ENCODE measurements at regions not wholly inside any gene's neighbourhood (a gene's known extent, or its start where the extent isn't known, plus 50 kb on each side); places are given as distances from the start of the nearest gene placed in this dataset.

DNA sequence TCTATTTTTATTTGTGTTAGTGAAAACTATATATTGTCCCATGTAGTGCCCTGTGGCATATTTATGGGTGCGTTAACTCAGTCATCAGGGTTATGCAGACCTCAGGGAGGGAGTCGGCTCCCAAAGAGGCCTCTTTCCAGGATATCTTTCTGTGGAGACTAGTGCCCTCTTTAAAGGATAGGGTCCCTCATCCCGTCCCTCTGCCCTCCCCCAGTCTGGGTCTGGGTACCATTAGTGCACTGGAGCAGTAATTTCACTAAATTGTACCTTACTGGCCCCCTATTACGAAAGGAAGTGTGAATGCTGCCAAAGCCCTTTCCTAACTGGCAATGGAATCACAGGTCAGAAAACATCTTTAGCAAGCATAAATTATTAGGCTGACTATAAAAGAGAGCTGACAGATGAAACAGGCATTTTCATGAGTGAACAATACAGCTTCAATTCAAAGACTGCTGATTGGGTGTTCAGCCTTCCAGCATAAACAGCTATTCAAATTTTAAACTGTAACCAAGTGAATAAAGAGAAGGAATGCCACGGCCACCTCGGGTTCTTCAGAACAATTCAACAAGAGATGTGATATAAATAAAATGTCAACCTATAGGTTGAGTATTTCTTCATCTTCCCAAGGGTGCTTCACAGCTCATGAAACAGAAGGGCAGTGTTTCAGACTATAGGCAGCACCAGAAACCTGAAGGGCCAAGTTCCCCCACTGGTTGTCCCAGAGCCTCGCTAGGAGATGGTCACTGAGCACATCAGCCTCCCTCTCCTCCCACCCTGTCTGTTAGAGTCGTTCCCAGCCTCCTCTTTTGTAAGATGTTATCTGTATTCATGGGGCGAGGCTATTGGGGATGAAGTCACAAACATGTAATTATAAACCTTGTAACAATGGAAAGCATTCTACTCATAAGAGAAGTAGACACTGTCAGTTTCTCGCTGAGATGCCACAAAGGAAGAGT, 318.7 kb downstream of the TMEM161B start:
- no peak for DNase-seq (ENCODE audit: low read depth)

DNA sequence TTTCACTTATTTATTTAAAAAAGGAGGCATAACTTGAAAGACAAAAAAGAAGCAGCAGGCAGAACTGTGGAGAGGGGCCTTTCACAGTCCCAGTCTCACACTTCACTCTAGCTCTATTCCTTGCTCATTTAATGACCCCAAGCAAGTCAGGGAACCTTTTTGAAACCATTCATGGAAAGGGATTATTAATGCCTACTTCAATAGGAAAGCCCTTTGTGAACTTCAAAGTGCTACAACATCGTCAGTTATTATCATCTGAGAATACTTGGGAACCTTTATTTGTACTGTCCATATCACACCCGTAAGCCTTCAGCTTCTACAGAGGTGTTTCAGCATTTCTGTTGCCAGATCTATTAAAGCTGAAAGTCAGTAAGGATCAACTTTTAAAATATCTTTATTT, 320.2 kb downstream of the TMEM161B start:
- no peak for DNase-seq (ENCODE audit: low read depth)

DNA sequence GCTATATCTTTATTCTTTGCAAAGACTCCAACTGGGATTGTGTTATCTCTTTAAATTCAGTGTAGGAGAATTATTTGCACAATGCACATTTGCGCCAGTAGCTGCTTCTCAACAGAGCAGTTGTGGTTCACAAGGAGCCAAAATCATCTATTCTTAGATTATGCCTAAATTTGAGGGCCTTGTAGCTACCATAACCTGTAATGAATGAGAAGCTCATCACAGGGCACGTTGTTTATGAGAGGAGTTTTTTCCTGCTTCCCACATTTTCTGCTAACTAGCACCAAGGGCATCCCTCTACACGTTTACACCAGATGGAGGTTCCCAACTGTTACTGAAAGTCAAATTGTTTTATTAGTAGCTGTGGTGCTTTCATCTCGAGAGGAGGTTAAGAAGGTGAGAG, 322.4 kb downstream of the TMEM161B start:
- no peak for DNase-seq (ENCODE audit: low read depth)

DNA sequence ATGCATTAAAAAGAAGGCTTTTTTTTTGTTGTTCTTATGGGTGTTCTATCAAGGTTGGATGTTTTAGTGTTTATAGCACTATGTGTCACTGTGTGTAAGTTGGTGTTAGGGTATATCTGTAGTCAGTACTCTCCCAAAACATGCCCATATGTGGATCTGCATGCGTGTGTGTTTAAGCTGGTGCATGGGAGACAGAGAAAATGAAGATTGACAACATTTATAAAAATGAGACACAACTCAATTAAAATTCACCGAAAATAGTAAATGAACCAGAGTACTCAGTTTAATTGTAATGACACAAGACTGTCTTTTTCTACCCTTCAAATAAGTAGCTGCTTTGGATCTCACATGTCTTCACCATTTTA, 323.4 kb downstream of the TMEM161B start:
- DNase-seq (ENCODE audit: low read depth), result no peak

DNA sequence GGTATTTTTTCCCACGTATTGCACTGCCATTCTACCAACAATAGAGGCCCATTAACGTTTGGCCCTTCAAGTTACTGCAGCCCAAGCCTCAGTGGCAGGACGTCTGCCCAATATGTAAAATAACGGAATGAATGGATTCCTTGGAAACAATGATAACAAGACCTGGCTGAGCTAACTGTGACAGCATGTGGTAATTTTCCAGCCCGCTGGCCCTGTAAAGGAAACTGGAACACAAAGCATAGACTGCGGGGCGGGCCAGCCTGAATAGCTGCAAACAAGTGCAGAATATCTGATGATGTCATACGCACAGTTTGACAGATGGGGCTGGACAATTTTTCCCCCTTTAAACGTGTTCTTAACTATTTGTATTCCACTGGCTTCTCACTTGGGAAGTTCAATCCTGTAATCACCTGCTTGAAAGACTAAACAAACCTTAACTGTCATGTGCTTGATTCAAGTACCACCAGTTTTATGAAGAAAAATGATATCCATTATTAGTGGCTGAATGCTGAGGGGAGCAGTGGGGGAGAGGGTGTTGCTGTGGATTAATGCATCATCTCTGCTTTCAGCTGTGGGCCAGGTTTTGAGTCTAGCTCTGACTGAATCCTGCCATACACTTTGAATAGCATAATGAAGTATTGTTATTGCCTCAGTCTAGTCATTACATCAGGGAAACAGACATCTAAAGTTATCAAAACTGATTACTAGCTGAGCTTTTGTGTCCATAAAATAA, 323.9 kb downstream of the TMEM161B start:
- no peak for DNase-seq (ENCODE audit: low read depth)

DNA sequence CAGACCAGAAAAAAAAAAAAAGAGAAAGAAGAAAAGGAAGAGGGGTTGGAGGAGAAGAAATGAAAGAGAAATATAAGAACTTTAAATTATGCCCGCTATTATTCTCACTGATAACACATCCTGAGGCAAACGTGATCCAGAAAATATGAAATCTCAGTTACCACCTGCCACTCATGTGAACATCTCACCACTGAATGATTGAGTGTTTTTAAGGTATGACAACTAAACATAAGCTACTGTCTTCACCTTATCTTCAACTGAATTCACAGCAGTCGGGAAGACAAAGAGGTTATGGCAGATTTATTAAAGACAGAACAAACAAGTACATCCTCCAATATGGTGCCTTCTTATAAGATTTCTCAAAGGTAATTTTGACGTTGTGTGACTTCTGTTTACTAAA, 327.9 kb downstream of the TMEM161B start:
- DNase-seq (ENCODE audit: low read depth), result no peak

DNA sequence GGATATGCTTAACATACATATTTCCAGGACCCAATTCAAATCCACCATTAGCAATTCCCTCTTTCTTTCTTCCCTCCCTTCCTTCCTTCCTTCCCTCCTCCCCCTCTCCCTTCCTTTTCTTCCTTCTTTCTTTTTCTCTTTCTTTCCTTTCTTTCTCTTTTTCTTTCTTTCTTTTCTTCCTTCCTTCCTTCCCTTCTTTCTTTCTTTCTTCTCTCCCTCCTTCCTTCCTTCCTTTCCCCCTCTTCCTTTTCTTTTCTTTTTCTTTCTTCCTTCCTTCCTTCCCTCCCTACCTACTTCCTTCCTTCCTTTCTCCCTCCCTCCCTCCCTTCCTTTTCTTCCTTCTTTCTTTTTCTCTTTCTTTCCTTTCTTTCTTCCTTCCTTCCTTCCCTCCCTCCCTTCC, 332.0 kb downstream of the TMEM161B start:
- DNase-seq (ENCODE audit: low read depth), result no peak

DNA sequence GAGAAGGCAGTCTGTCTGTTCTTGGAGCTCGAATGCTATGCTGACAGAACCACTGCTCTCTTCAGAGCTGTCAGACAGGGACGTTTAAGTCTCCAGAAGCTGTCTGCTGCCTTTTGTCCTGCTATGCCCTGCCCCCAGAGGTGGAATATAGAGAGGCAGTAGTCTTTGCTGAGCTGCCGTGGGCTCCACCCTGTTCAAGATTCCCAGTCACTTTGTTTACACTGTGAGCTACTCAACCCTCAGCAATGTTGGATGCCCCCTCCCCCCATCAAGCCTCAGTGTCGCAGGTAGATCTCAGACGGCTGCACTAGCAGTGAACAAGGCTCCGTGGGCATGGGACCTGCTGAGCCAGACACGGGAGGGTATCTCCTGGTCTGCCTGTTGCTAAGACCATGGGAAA, 344.2 kb downstream of the TMEM161B start:
- DNase-seq (ENCODE audit: low read depth), result no peak

DNA sequence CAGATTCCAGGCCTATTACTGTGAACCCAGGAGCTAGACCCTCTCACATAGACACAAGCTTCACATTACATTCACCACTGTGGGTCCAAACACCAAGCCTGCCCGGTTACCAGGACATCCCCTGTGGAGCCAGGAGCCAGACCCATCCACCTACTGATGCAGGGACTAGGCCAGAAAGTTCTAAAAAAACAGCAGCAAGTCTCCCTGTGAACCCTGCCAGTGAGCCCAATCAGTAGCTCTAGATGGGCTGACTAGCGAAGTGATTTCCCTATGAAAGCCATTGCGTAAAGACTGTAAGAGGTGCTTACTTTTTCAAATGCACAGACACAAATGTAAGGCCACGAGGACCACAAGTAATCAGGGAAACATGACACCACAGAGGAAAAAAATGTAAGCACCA, 352.3 kb downstream of the TMEM161B start:
- no peak for DNase-seq (ENCODE audit: low read depth)

DNA sequence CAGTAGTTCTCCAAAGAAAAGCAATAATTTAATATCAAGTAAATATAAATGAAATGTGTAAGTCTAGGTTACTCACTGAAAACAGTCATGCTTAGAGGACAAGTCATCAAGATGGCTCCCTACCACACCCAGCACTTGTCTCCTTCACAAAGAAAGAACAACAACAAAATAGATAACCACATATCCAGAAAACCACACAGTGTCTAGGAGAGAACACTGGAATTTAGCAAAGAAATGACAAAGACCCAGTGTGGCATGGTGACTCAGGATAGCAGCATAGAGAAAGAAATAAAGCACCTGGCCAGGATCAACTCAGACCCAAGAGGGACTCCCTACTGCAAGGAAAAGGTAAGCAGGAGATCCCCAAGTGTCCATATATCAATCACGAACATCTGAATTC, 356.2 kb downstream of the TMEM161B start:
- no peak for DNase-seq (ENCODE audit: low read depth)

DNA sequence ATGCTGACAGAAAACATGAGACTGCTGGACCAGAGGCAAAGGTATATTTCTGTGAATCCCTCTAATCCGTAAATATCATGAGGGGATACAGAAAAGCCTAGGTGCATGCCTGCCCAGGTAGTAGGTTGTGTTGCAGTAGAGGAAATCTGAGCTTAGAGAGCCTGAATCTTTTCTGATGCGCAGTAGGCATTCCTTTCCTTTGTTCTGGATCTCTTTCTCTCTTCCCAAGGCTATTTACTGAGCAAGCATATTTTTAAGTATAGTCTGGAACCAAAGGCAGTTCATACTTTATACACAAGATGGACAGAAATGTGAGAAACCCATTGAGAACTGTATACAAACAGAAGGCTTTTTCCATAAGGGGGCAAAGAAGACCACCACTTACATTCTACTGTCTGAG, 359.3 kb downstream of the TMEM161B start:
- no peak for DNase-seq (ENCODE audit: low read depth)

DNA sequence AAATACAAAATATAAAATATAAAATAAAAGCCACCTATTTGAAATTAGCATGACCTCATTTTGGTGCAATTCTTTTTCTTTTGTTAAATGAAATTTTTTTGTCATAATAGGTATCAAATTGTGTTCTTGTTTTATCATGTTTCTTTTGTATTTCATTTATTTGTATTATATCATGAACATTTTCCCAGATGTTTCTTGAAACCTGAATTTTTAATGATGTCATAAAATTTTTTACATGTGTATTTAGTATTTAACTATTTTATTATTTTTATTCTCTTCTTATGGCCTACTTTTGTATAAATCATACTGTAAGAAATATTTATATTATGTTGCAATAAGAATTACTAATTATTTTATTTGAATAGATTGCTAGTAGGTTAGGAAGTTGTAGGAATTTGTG, 361.7 kb downstream of the TMEM161B start:
- DNase-seq (ENCODE audit: low read depth), result no peak

DNA sequence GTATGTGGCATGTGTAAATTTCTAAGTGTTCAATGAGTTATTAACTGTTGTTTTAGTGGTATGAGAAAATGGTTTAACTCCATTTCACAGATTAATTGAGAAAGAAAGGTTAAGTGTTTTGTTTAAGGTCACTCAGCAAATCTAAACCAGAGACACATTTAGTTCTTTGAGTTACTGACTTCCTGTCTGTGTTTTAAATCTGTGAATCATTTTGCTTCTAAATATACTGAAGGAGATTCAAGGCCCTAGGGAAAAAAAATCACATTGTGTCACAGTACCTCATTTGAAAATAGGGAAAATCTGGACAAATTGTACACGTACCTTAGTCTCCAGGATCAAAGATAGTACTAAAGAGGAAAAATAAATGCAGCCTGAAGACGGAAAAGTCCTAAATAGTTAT, 368.2 kb downstream of the TMEM161B start:
- DNase-seq (ENCODE audit: low read depth), result no peak

DNA sequence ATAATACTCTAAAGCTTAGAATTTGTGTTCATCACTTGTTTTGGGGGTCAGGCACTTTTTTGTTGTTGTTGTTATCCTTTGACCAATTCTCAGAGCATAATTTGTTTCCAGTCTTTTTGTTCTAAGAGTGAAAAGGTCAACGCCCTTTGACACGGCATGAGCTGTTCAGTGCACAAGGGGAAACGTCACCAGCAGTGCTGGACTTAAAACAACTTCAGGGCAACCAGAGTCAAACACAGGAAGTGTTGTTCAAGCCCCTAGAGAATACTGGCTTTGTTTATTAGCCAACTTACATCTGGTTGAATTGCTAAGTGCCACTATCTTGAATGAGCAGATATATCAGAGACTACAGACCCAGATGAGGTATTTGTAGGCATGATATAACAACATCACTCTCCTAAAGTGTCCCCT, 368.9 kb downstream of the TMEM161B start:
- DNase-seq (ENCODE audit: low read depth), result no peak

DNA sequence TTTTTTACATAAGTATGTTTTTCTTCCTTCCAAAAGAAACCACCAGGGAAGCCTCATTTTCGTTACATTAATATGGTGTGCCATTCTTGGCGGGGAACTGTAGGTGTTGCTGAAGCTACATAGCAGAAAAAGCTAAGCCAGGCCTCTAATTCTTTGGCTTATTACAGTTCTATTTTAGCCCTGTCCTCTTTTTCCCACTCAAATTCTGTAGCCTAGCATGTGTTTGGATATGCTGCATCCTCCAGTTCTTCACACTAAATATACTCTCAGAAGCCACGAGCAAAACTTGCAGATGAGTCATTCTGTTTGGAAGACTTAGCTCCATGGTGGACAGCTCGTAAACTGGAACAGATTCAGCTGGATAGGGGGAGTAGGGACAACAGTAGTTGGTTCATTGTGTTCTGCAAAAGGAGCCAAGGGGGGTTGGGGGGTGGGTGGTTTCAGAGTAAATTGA, 369.4 kb downstream of the TMEM161B start:
- DNase-seq (ENCODE audit: low read depth), result no peak

DNA sequence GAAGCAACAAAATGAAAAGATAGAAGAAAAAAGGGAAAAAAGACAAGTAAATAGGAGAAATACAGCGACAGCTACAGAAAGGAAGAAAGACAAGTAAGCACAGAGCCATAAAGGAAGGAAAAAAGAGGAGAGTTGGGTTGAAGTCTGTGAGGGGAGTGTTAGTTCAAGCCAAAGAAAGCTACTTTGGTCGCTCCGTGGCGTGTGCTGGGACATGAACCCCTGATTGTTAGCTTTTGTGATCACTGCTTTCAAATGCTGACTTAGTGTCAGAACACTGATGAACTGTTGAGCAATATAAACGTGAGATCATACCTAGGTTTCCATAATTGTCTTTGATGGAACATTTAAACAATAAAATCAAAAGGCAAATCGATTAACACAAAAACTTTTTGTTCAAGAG, 370.1 kb downstream of the TMEM161B start:
- no peak for DNase-seq (ENCODE audit: low read depth)

DNA sequence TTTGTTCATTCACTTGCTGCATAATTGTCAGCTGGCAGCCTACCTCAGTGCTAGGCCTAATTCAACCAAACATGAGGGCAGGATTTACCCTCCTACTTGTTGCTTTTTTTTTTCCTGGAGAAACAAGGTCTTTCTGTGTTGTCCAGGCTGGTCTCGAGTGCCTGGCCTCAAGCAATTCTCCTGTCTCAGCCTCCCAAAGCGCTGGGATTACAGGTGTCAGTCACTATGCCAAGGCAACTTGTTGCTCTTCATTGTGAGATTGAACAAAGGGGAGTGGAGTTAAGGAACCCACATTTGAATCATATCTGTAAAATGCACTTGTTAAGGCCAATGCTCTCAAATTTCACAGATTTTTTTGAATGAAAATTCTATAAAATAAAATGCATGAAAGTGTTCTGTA, 380.5 kb downstream of the TMEM161B start:
- DNase-seq (ENCODE audit: low read depth), result no peak

DNA sequence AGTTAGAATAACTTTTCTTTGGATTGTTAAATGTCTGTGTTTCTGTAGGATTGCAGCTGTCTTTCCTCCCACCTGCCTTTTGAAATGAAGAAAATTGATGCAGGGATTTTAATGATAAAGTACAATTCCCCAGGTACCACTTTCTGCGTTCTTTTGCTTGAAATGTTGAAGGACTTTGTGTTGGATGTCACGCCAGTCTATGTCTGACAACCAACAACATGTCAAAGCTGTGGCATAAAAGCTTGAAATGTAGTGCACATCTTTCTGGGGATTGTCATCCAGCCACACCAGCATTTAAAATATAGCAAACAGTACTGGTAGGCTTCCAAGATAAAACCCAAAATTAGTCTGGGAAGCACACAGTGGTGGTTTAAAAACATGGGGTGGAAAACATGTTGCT, 381.4 kb downstream of the TMEM161B start:
- DNase-seq (ENCODE audit: low read depth), result no peak

DNA sequence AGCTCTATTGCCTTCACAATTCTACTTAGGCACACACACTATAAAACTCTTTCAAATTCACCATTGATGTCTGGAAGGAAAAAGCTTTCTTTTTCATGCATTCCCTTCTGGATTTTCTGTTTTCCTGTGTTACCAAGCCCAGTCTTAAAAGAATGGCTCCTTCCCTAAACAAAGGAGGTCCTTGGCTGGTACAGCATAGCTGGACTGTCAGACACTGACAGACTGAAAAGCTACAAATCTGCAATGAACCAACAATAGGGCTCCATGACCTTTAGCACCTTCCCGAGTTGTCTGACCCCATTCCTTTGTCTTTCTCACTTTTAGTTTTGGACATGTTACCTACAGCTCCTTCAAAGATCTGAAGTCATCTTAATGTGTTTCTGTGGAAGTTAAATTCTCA, 382.5 kb downstream of the TMEM161B start:
- no peak for DNase-seq (ENCODE audit: low read depth)

DNA sequence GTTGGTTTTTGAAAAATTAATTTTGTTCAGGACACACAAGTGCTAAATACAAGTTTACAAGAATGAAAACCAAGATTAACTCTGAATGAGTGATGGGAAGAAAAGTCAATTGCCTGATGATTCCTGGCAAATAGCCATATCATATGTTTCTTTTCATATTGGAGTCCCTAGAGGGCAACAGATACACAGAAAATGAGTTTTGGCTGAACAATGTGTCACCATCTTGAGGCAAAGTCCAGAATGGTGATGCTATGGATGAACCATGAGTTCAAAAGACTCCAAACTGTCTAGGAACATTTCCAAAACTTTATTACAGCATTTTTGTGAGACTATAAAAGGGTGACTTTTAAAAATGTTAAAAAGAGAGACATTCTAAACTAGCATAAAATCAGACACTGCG, 382.9 kb downstream of the TMEM161B start:
- DNase-seq (ENCODE audit: low read depth), result no peak

DNA sequence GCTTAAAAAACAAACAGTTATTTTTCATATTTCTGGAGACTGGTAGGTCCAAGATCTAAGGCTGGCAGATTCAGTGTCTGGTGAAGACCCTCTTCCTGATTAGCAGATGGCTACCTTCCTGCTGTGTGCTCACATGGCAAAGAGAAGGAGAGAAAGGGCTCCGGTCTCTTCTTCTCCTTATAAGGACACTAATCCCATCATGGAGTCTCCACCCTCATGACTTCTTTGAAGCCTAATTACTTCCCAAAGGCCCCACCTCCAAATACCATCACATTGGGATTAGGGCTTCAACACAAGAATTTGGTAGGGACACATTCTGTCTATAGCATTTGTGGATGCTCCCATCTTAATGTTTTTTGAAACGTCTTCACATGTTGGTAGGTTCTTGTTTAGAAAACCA, 391.1 kb downstream of the TMEM161B start:
- no peak for DNase-seq (ENCODE audit: low read depth)

DNA sequence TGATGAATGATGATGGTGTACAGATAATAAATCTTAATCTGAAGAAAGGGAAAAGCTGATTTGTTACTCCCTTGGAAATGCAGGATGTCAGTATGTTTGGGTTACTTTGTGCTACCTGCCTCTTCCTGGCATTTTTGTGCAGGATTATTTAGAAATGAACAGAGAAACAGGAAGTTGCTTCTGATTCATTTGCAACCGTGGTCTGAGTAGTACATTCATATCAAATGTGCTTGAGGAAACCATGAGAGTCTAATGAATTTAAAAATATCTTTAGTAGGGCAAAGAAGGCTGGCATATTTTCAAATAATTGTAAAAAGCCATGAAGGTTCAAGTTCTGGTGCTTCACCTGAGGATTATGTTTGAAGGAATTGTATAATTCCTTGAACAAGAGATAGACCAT, 391.6 kb downstream of the TMEM161B start:
- no peak for DNase-seq (ENCODE audit: low read depth)

DNA sequence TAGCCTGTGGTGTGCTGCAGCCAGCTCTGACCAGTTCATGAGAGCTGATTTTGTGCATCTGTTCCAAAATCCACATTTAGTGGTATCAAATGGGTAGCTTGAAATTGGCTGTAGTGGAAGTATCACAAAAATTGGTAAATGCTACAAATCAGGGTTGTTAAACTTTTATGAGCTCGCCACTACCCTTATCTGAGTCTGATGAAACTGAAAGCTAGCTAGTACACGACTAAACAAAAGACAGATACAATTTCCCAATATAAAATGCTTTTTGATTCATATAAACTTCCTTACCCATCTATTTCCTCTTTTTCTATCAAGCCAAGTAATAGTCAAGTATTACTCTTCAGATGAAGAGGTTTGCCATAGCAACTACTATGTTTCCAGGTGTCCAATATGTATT, 392.0 kb downstream of the TMEM161B start:
- no peak for DNase-seq (ENCODE audit: low read depth)

DNA sequence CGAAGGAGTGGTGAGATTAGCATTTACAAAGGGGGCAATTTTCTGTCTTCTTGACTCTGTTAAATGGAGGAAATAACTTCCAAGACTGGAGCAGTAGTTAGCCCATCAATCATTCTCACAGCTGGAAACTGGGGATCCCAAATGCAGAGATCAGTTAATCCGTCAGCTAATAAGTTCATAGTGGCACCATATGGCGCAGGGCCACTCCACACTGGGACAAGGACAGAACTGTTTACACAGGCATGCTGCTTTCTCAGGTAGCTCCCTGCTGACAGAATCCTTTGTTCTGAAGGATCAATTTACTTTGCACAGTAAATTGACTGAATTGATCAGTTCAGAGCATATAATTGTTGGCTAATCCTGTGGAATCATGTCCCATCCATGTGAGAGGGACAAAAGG, 395.7 kb downstream of the TMEM161B start:
- no peak for DNase-seq (ENCODE audit: low read depth)

Data from stimulated activated CD8-positive, alpha-beta memory T cell treated with anti-CD3 and anti-CD28 coated beads, Interleukin-12 subunit alpha, Interleukin-12 subunit beta, amount 100 ng/mL, for 4 hours (primary cell).